Effector memory CD8-positive, alpha-beta T cell (primary cell): ENCODE measurements at regions not wholly inside any gene's neighbourhood (a gene's known extent, or its start where the extent isn't known, plus 50 kb on each side); places are given as distances from the start of the nearest gene placed in this dataset.
"Not testable (repeated sequence)": the region's sequence is repeated elsewhere in the genome, so short reads cannot be mapped to it uniquely, and the experiment has no call there.

Experiments used
- ATAC-seq: fragments of 150-1000 bp; cut with Tn5 transposase; replicated peaks from 2 replicates; pipeline ENCODE4 v1.10.0; 2021; ENCODE audit warnings: mild to moderate bottlenecking, moderate library complexity
- DNase-seq, 3 experiments: peaks; one replicate each; pipeline ENCODE4 v3.0.0; 2021
- H3K27ac Mint-ChIP-seq, 2 donors: one replicate each; pipeline ENCODE4 v1.8.0; 2022; ENCODE audit warnings: mild to moderate bottlenecking in 2 of 2, mixed read lengths in 2 of 2, moderate library complexity in 2 of 2
- H3K27me3 Mint-ChIP-seq, 2 donors: one replicate each; pipeline ENCODE4 v1.8.0; 2022; ENCODE audit warnings: mixed read lengths in 2 of 2
- H3K36me3 Mint-ChIP-seq: one replicate; pipeline ENCODE4 v1.8.0; 2022; ENCODE audit warnings: mild to moderate bottlenecking, moderate library complexity, mixed read lengths; ENCODE audit not compliant: insufficient read depth
- H3K4me1 Mint-ChIP-seq, 2 donors: one replicate each; pipeline ENCODE4 v1.8.0; 2022; ENCODE audit warnings: low read depth in 2 of 2, mixed read lengths in 2 of 2
- H3K4me3 Mint-ChIP-seq, 2 donors: one replicate each; pipeline ENCODE4 v1.8.0; 2022; ENCODE audit warnings: mild to moderate bottlenecking in 2 of 2, mixed read lengths in 2 of 2, moderate library complexity in 2 of 2
- H3K9me3 Mint-ChIP-seq, 2 donors: one replicate each; pipeline ENCODE4 v1.8.0; 2022; ENCODE audit warnings: mixed read lengths in 2 of 2

- no peak overlapping the region for H3K4me3 Mint-ChIP-seq
- peaks cover 33 to 52% of the 10 kb centered on the region in 2 donors for H3K27me3 Mint-ChIP-seq
- H3K36me3 Mint-ChIP-seq: no peaks in the 10 kb centered on the region
- ATAC-seq (no peak), DNase-seq (no peak)
- H3K27ac Mint-ChIP-seq: no peak overlapping the region
- no peaks in the 10 kb centered on the region for H3K4me1 Mint-ChIP-seq
- H3K9me3 Mint-ChIP-seq: no peaks in the 10 kb centered on the region
These were observed 85.4 kb upstream of the CHCHD3 start for GRCh38 chr7:133167300-133167699.

- not testable (repeated sequence) for DNase-seq, H3K36me3 Mint-ChIP-seq, ATAC-seq, H3K9me3 Mint-ChIP-seq, H3K27ac Mint-ChIP-seq, H3K4me1 Mint-ChIP-seq, H3K4me3 Mint-ChIP-seq
- H3K27me3 Mint-ChIP-seq: peaks cover 23 to 47% of the 10 kb centered on the region in 2 donors
These were observed 83.6 kb upstream of the EXOC4 start for GRCh38 chr7:133169167-133169822.

- H3K9me3 Mint-ChIP-seq, H3K27ac Mint-ChIP-seq, H3K36me3 Mint-ChIP-seq, H3K4me3 Mint-ChIP-seq, H3K4me1 Mint-ChIP-seq, DNase-seq, ATAC-seq: not testable (repeated sequence)
- peaks cover 20 to 24% of the 10 kb centered on the region in 2 donors for H3K27me3 Mint-ChIP-seq
These were observed 75.4 kb upstream of the EXOC4 start for GRCh38 chr7:133177476-133177875.

- Mint-ChIP-seq H3K27me3 (peaks cover 8 to 27% of the 10 kb centered on the region in 2 donors), H3K27ac (no peak overlapping the region), H3K4me3 (no peak overlapping the region), H3K4me1 (no peaks in the 10 kb centered on the region), H3K36me3 (no peaks in the 10 kb centered on the region), H3K9me3 (peaks cover 0 to 4% of the 10 kb centered on the region in 2 donors)
- no peak for ATAC-seq
- DNase-seq: no peak
These were observed 72.2 kb upstream of the EXOC4 start for GRCh38 chr7:133180717-133181116.

- Mint-ChIP-seq H3K27me3 (peaks cover 6 to 27% of the 10 kb centered on the region in 2 donors), H3K4me3 (no peak overlapping the region), H3K27ac (no peak overlapping the region), H3K4me1 (no peaks in the 10 kb centered on the region), H3K36me3 (no peaks in the 10 kb centered on the region), H3K9me3 (peaks cover 0 to 4% of the 10 kb centered on the region in 2 donors)
- ATAC-seq (no peak), DNase-seq (no peak)
These were observed 69.7 kb upstream of the EXOC4 start for GRCh38 chr7:133183042-133183794.

- Mint-ChIP-seq H3K36me3 (no peaks in the 10 kb centered on the region), H3K27me3 (peaks cover 6 to 19% of the 10 kb centered on the region in 2 donors), H3K27ac (no peak overlapping the region), H3K4me3 (no peak overlapping the region), H3K9me3 (no peaks in the 10 kb centered on the region), H3K4me1 (no peaks in the 10 kb centered on the region)
- DNase-seq (no peak), ATAC-seq (no peak)
These were observed 68.9 kb upstream of the EXOC4 start for GRCh38 chr7:133183969-133184368.

- ATAC-seq (no peak), DNase-seq (no peak)
- H3K36me3 Mint-ChIP-seq: no peaks in the 10 kb centered on the region
- no peak overlapping the region for H3K27ac Mint-ChIP-seq
- H3K4me3 Mint-ChIP-seq: no peak overlapping the region
- H3K4me1 Mint-ChIP-seq: no peaks in the 10 kb centered on the region
- peaks cover 13 to 18% of the 10 kb centered on the region in 2 donors for H3K27me3 Mint-ChIP-seq
- no peaks in the 10 kb centered on the region for H3K9me3 Mint-ChIP-seq
These were observed 67.4 kb upstream of the EXOC4 start for GRCh38 chr7:133185512-133185911.

- no peak overlapping the region for H3K27ac Mint-ChIP-seq
- no peak overlapping the region for H3K4me3 Mint-ChIP-seq
- ATAC-seq: no peak
- H3K4me1 Mint-ChIP-seq: no peaks in the 10 kb centered on the region
- no peaks in the 10 kb centered on the region for H3K36me3 Mint-ChIP-seq
- H3K27me3 Mint-ChIP-seq: peaks cover 14 to 18% of the 10 kb centered on the region in 2 donors
- H3K9me3 Mint-ChIP-seq: no peaks in the 10 kb centered on the region
- DNase-seq: no peak
These were observed 66.8 kb upstream of the EXOC4 start for GRCh38 chr7:133186060-133186459.

GRCh38 chr7:133190172-133190528 lies 62.7 kb upstream of the EXOC4 start:
- no peak for ATAC-seq
- no peaks in the 10 kb centered on the region for H3K36me3 Mint-ChIP-seq
- H3K4me3 Mint-ChIP-seq: no peak overlapping the region

GRCh38 chr7:133190650-133191049 lies 62.2 kb upstream of the EXOC4 start:
- Mint-ChIP-seq H3K36me3 (no peaks in the 10 kb centered on the region), H3K4me3 (no peak overlapping the region), H3K9me3 (no peaks in the 10 kb centered on the region), H3K4me1 (no peaks in the 10 kb centered on the region), H3K27me3 (peaks cover 16 to 17% of the 10 kb centered on the region in 2 donors), H3K27ac (no peak overlapping the region)
- DNase-seq (no peak), ATAC-seq (no peak)

More at GRCh38 chr7:133190172-133190528, 62.7 kb upstream of the EXOC4 start:
- Mint-ChIP-seq H3K27me3 (peaks cover 16 to 22% of the 10 kb centered on the region in 2 donors), H3K9me3 (no peaks in the 10 kb centered on the region), H3K4me1 (no peaks in the 10 kb centered on the region), H3K27ac (no peak overlapping the region)
- DNase-seq: no peak

- H3K4me3 Mint-ChIP-seq: no peak overlapping the region
- H3K27me3 Mint-ChIP-seq: peaks cover 18 to 23% of the 10 kb centered on the region in 2 donors
- no peak for ATAC-seq
- H3K36me3 Mint-ChIP-seq: no peaks in the 10 kb centered on the region
- no peak for DNase-seq
- H3K4me1 Mint-ChIP-seq: no peaks in the 10 kb centered on the region
- no peak overlapping the region for H3K27ac Mint-ChIP-seq
- H3K9me3 Mint-ChIP-seq: no peaks in the 10 kb centered on the region
These were observed 61.1 kb upstream of the EXOC4 start for GRCh38 chr7:133191787-133192186.

- H3K27ac Mint-ChIP-seq: no peak overlapping the region
- no peak for DNase-seq
- no peak overlapping the region for H3K4me3 Mint-ChIP-seq
- H3K36me3 Mint-ChIP-seq: no peaks in the 10 kb centered on the region
- no peaks in the 10 kb centered on the region for H3K9me3 Mint-ChIP-seq
- H3K4me1 Mint-ChIP-seq: no peaks in the 10 kb centered on the region
- ATAC-seq: no peak
- peaks cover 37 to 38% of the 10 kb centered on the region in 2 donors for H3K27me3 Mint-ChIP-seq
These were observed 57.0 kb upstream of the EXOC4 start for GRCh38 chr7:133195868-133196267.

GRCh38 chr7:133196856-133197612 lies 55.8 kb upstream of the EXOC4 start:
- no peaks in the 10 kb centered on the region for H3K9me3 Mint-ChIP-seq
- DNase-seq: no peak
- no peak overlapping the region for H3K4me3 Mint-ChIP-seq
- no peaks in the 10 kb centered on the region for H3K36me3 Mint-ChIP-seq
- H3K27ac Mint-ChIP-seq: no peak overlapping the region
- ATAC-seq: no peak
- H3K4me1 Mint-ChIP-seq: peaks cover 0 to 1% of the 10 kb centered on the region in 2 donors
- peaks cover 43% of the 10 kb centered on the region in 2 donors for H3K27me3 Mint-ChIP-seq
